NCI-H1092 (cell line): ENCODE measurements at regions not wholly inside any gene's neighbourhood (a gene's known extent, or its start where the extent isn't known, plus 50 kb on each side); places are given as distances from the start of the nearest gene placed in this dataset.

Experiments used
- DNase-seq: peaks from one replicate; lab custom pipeline; 2025; lab: John Stamatoyannopoulos, UW

DNA sequence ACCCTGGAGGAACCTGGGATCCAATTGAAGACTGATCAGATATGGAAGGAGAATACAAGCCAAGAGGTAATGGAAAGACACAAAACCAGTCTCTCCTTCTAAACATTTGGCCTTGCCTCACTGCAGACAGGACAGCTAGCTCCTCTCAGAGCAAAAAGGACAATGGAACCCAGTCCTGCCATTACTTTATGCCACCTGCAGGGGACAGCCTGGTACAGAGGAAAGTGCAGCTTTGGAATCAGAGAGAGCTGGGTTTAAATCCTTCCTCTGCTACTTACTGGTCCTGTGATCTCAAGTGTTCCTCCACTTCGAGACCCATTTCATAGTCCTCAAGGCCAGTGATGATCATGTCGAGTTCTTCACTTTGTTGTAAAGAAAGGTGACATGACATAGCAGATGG is 159.4 kb upstream of the SMAD3 start:
- DNase-seq: no peak

DNA sequence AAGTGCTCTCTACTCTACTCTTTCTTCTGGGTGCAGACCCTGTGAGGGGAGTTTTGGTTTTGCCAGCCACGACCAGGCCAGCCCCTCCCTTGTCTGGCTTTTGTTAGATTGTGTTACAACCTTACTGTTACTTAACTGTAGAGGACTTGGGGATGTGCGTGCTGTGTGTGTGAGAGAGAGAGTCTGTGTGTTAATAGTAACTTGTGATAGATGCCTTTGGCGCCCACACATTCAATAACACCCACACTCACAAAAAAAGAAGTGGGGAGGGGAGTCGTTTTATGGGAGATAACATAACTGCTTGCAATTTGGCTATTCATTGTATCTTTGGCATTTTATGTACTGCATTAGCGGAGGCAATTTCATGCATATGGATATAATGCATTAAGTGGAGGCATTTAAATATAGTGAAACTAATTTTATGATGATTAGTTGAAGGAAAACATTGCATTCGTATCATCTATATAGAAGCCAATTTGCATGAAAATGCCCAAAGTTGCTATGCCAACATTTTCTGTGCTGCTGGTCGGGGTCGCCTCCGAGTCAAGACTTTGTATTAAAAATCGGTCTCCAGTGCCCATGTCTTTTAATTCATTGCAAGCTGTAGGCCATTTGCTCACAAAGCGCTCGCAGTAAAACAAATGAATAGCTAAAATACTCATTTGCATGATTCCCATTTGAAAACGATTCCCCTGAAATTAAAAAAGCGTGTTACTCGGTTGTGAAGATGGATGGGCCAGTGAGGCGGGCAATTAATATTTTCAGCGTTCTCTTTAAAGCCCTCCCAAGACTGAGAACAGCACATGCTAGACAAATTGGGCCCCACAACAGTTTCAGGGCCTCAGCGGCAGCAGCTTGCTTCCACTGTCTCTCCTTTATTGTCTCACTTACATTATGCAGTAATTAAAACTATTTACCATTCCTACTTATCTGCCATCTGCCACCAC is 158.5 kb upstream of the SMAD3 start:
- no peak for DNase-seq

DNA sequence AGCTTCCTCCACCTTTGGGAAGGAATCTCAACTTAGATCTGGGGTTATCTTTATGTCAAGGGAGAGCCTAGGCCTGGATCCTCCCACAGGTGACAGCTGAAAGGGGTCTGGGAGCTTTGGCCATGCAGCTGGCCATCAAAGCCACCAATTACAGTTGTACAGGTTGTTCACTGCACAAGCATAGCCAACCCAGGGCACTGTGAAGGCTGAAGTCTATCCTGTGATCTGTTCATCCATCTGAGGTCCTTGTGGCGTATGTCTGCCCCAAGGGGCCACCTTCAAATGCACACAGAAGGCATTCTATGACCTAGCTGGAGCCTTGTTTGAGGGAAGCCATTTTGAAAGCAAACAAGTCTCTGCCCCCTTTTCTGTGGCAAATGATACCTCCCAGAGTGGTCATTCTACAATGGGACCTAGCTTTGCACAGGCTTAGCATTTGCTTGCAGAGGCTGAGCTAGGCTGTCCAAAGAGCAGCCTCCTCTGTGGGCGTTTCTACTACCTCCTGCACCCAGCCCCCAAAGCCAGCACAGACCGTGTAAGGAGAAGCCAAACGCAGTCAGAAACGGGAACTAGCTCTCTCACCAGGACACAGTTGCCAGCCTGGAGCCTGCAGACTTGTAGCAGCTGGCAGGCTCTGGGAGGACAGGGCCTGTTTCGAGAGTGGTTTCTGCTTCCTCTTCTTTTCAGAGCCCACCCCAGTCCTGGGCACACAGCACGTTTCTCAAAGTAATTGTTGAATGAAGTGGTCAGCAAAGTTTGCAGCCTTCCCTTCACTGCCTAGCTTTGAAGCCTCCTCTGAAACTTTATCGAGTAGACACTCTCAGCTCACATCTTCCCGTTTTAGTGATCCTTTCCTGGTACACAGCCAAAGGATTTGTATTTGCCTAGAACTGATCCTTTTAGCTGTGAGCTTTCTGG is 157.3 kb upstream of the SMAD3 start:
- DNase-seq: no peak

DNA sequence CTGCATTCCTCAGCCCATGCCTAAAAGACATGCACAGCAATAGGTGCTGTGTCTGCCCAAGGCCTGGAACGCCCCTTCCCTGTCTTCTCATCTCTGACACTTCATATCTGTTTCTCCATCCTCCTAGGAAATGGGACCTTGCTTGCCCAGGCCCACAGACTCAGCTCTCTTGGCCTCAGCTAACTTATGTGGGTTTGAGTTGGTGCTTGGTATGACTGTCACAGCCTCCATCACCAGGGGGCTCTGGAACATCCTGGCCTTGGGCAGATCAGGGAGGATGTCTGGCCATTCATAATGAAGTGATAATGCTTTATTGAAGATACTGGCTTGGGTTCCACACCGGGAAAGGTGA is 156.7 kb upstream of the SMAD3 start:
- no peak for DNase-seq

DNA sequence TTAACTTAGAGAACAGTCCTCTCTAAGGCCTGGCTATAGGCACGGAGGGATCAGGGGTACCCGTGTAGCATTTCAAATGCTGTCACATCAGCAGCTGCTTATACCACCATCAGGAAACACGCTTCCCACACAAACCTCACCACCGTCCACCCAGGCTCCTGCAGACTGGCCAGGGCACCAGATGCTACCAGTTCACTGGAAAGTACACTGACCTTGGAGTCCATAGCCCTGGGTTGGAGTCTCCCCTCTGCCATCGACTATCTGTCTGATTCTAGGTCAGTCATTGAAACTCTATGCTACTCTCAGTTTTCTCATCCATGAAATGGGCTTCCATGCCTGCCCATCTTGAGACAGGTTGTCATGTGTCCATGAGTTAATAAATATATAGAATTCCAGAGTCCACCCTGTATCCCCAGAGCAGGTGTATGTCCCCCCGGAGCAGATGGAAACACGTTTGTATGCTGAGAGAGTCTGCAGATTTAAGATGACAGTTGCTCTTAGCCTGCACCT is 156.0 kb upstream of the SMAD3 start:
- no peak for DNase-seq

DNA sequence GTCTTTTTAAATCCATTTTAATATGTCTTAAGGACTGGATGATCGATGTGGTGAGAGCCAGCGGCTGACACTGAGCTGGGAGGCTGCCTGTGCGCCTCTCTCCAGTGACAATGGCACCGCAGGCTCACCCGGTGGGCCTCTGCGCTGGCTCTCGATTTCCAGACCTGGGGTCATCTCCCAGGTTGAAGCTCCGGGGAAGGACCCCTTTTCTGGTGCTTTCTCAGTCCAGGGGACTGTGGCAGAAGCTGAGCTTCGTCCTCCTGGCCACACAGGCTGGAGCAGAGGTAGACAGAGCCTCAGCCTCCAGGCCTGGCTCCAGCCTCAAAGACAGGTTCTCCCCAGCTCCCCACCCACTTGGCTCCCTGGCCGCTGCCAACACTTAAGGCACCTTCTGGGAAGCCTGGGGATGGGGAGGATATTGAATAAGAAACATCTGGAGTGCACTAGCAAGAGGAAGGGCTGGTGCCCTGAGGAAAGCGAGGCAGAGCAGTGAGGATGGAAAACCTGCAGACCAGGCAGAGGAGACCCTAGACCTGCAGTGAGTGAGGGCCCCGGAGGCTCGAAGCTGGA is 154.2 kb upstream of the SMAD3 start:
- no peak for DNase-seq

DNA sequence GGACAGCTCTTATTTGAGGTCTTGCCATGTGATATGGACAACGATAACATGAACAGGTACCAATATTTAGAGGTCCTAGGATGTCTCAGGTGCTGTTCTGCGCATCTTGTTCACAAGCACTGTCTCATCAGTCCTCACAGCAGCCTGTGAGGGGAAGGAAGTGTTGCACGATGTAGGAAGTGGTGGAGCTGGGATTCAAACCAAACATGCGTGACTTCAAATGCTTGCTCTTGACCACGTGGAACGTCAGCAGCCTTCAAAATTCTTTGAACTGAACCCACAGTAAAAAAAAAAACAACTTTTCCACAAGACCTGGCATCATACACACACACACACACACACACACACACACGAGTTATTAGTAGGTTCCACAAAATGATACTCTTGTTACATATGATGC is 153.4 kb upstream of the SMAD3 start:
- DNase-seq: no peak

DNA sequence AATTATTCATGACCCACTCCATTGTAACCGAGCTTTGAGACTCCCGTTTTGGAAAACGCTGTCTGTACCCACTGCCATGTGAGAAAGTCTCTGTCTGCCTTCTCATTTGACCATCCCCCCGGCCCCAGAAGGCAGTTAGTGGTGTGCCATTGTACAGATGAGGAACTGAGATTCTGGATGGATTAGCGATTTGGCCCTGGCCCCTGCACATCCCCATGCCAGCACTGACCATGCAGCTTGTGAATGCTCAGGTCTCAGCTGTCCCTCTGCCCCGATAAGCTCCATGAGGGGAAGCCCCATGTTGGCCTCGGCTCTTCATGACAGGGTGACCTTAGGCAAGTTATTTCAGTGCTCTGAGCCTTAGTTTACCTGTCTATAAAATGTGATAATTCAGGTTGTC is 153.0 kb upstream of the SMAD3 start:
- no peak for DNase-seq

DNA sequence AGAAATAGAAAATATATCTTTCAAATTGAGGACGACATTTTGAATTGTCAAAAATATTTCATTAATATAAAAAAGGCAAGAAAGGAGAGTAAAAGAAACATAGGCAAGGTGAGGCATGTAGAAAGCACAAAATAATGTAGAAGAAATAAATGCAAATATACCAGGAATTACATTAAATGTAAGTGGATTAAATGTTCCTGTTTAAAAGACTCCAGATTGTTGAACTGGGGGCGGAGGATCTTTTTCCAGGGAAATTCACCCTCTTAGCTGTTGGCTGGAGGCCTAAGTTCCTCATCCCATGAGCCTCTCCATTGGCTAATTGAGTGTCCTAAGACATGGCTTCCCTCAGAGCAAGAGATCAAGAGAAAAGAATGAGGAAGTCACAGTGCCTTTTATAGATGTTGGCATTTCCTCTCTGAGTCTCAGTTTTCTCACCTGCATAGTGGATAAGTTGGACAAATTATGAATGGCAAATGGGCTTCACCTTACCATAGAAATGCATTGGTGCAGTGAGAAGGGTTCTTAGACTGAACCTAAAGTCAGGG is 147.4 kb upstream of the SMAD3 start:
- no peak for DNase-seq

DNA sequence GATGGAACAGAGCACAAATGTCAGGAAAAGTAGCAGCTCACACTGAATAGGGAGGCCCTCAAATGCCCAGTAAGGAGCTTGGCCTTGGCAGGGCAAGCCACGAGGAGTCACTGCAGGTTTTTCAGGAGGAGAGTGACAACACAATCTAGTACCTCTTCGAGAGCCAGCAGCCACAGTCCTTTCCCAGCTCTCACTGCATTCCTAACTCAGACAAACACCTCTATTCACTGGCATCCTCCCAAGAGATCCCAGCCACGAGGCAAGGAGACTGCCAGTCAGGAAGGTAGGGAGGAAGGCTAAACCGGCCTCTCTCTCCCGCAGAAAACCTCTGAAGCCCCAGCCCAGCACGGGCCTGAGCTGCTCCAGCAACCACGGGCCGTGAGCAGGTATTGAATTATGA is 146.0 kb upstream of the SMAD3 start:
- DNase-seq: no peak

DNA sequence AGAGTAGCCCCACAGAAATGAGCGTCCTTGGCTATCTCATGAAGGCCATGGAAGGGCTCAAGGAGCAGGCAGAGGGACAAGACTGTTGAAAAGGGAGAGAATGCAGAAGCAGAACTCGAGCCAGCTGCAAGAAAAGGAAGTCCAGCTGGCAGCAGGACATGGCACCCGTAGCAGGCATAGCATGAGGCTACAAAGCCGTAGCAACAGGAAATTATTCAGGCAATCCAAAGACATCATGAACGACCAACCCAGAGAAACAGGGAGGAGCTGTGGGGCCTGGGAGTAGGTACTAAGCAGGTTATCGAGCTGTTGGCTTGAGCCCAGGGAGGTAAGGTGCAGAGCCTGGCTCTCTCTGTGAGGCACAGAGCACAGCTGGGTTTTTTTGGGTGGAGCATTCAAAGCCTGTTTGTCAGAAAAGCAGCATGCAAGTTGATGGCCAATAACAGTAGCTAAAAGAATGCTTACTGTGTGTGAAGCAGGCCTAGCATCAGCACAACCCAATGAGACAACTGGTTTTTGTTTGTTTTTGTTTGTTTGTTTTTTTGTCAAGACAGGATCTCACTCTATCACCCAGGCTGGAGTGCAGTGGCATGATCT is 144.0 kb upstream of the SMAD3 start:
- DNase-seq: no peak

DNA sequence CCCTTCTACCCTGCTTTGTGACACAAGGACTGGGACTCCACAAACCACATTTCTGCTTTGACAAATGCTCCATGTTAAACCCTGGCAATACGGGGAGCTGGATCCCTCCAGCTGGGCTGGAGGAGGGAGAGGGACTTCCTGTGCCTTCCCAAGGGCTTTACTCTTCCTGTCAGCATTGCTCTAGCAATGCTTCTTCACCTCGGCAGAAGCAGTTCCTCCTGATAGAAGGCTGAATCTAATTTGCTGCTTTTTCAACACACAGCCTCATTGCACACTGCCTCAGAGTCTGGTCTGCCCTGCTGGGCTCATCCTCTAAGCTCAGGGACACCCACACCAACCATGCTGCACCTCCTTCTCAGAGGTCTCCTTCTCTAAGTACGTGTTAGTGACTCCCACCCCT is 142.8 kb upstream of the SMAD3 start:
- no peak for DNase-seq

DNA sequence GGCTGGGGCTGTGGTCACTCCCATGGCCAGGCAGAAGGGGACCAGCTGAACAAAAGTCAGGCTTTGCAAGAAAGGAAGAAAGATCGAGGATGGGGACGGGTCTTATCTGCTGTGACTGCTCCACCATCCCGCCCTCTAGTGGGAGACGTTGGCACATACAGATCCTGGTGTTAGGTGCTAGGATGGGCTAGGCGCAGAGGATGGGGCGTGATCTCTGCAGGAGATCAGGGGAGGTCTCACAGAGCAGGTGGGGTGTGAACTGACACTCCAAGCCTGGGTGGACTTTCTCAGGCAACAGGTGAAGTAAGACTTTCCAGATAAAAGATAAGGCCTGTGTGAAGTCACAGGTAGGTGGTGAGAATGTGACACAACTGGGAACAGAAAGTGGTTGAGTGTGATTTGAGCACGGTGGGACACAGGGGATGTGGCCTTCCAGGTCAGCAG is 141.9 kb upstream of the SMAD3 start:
- DNase-seq: no peak

DNA sequence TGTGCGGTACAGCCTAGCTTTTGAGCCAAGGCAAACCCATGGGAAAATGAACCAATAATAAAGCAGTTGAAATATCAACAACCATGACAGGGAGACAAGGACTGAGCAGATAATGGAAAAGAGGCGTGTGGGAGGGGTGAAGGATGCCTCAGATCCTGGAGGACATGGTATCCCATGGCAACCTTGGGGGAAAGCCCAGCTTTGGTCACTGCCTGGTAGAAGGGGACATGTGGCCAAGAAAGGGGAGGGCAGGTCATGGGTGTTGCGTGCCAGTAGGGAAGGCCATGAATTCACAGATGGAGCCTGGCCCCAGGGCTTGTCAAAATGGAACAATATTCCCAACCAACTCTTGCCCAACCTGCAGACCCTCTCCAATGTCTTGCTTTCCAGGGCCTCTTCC is 140.5 kb upstream of the SMAD3 start:
- DNase-seq: no peak

DNA sequence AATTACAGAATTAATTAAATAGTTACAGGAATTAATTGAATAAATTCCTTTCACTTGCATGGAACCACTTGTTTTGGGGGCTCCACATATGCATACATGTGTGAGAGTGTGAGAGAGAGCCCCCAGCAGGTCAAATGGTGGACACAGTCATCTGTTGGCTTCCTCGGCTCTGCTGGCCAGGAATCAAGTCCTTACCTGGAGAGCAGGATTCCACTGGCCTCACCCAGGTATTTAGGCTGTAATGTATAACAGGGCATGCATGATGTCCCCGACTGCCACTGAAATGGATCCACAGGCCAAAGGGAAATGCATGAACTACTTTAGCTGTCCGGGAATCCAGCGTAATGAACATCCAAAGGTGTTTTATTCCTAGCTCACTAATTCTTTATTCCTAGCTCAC is 139.7 kb upstream of the SMAD3 start:
- no peak for DNase-seq

DNA sequence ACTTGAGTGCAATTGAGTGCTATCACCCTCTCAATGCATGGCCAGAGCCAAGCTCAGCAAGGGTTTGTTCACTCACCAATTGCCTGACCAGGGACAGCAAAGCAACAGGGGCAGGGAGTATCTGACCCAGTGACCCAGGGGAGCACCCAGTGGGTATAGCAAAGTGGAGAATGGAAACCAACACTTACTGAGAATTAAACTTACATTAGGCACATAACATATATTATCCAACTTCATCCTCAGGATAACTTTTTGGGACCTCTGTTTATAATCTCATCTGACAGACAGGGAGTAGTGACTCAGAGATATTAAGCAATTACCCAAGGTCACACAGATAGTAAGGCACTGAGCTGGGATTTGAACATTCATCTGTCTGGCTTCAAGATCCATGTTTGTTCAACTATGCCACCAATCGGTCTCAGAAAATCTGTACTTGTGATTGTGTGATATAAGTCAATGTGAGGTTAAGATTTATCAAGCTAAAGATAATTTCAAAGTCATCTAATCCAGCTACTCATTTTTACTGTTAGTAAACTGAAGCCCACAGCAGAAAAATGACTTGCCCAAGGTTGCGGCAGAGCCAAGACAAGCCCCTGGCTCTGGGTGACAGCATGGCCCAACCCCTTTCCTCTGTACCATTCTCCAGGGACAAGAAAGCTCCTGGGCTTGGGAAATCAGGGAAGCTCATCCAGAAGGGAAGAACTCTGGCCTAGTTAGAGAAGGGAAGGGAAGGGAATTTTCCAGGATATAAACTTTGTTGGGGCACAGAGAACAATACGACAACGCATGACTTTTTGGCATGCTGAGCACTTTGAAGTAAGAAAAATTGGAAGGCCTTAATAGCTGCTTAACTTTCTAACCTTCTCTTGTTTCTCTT is 138.0 kb upstream of the SMAD3 start:
- DNase-seq: no peak

DNA sequence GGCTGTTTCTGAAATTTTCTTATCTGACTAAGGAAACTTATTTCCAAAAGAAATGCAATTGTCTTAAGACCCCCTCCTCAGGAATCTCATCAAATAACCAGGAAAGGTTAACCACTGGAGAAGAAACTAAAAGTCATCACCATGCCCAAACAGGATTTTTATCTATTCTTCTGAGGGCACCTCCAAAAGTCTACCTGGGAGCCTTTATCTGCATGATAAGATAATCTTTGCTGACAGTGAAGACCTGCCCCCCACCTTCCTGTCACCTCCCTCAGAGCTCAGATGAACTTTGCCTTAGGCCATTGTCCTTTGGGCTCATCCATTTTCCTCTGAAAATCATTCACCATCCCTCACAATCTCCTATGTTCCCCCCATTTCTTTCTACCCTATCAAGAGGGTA is 137.3 kb upstream of the SMAD3 start:
- no peak for DNase-seq

DNA sequence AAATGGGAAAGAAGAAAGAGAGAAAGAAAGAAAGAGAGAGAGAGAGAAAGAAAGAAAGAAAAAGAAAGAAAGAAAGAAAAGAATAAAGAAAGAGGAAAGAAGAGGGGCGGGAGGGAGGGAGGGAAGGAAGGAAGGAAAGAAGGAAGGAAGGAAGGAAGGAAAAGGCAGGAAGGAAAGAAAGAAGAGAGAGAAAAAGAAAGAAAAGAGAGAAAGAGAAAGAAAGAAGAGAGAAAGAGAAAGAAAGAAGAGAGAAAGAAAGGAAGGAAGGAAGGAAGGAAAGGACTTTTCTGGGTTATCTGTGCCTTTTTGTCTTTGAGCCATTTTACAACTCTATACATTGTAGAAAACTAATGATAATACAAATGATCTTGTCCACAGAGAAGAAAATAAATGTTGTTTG is 136.6 kb upstream of the SMAD3 start:
- DNase-seq: no peak

DNA sequence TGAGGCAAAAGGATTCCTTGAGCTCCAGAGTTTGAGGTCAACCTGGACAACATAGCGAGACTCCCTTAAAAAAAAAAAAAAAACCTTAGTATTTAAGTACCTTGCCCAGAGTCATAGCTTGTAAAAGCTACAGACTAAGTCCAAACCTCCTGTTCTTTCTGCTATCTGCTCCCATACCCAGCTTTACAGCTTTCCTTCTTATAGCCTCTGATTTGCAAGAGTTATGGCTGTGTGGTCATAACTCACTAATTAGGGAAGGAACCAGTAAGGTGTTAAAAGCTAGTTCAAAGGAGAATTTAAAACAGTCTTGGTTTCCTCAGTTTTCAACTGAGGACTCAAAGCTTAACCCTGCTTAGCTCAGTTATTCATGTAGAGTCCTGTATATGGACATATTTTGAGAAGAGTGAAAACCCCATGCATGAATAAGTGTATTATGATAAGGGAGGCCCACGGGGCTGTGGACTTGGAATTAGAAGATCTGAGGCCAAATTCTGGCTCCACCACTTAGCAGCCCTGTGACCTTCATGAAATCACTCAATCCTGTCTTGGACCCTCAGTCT is 135.5 kb upstream of the SMAD3 start:
- DNase-seq: no peak
